ENCODE measurements at regions not wholly inside any gene's neighbourhood (a gene's known extent, or its start where the extent isn't known, plus 50 kb on each side); places are given as distances from the start of the nearest gene placed in this dataset.

DNA sequence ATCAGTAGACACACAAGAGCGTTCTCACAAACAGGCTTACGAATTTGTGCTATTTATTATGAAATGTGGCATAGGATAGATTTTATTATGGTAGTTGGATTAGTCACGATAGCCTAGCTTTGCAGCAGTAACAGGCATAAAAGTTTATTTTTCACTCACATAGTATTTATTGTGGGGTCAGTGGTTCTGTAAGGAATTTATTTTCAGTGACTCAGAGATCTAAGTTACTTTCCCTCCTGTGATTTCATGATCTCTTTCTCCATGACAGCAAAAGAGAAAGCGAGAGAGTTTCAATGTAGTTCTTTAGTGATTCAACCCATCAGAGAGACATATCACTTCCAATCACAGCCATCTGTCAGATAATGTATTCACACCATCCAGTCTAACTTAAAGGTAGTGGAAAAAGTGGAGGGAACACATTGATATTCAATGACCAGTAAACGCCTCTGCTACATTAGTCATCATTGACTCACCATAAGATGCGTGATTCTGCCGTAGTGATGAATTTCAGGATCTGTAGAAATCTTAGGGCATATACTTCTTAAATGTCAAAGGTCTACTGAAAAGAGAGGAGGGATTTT, 605.5 kb downstream of the HDGFL1 start:
- no peak for DNase-seq (ENCODE audit: extremely low spot score, unreplicated experiment)
- no peak overlapping the region for H3K4me3 Mint-ChIP-seq

DNA sequence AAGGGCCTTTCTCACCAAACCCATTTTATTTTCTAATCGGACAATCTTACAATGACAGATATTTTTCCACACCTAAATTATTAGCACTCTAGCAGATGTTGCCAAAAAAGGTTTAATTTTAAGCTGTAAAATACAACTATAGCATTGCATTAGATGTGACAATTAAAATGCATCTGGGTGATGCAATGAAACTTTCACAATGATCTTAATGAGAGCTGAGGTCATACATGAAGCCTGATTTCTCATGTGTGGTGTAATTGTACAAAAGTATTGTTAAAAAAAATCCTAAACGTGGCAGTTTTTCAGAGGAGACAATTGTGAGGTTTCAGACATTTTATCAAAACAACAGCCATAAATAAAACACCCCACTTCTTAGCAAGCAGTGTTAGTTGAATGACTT, 606.0 kb downstream of the HDGFL1 start:
- Mint-ChIP-seq H3K4me1 (ENCODE audit: unreplicated experiment) (peaks cover 32% of the 10 kb centered on the region), H3K9me3 (peaks cover 22% of the 10 kb centered on the region), H3K4me3 (no peak overlapping the region), H3K27ac (no peak overlapping the region), H3K27me3 (peaks cover 4% of the 10 kb centered on the region), H3K36me3 (peaks cover 2% of the 10 kb centered on the region)
- no peak for DNase-seq (ENCODE audit: extremely low spot score, unreplicated experiment)
- TF ChIP-seq, protein P1, sequence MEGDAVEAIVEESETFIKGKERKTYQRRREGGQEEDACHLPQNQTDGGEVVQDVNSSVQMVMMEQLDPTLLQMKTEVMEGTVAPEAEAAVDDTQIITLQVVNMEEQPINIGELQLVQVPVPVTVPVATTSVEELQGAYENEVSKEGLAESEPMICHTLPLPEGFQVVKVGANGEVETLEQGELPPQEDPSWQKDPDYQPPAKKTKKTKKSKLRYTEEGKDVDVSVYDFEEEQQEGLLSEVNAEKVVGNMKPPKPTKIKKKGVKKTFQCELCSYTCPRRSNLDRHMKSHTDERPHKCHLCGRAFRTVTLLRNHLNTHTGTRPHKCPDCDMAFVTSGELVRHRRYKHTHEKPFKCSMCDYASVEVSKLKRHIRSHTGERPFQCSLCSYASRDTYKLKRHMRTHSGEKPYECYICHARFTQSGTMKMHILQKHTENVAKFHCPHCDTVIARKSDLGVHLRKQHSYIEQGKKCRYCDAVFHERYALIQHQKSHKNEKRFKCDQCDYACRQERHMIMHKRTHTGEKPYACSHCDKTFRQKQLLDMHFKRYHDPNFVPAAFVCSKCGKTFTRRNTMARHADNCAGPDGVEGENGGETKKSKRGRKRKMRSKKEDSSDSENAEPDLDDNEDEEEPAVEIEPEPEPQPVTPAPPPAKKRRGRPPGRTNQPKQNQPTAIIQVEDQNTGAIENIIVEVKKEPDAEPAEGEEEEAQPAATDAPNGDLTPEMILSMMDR (conservative IDR thresholded peaks at IDR 0.05), result no peak

More for the DNA sequence above, 605.5 kb downstream of the HDGFL1 start:
- Mint-ChIP-seq H3K9me3 (peaks cover 22% of the 10 kb centered on the region), H3K36me3 (peaks cover 4% of the 10 kb centered on the region), H3K27ac (no peak overlapping the region), H3K27me3 (peaks cover 4% of the 10 kb centered on the region), H3K4me1 (ENCODE audit: unreplicated experiment) (peaks cover 32% of the 10 kb centered on the region)
- TF ChIP-seq, protein P1 (conservative IDR thresholded peaks at IDR 0.05), result no peak

DNA sequence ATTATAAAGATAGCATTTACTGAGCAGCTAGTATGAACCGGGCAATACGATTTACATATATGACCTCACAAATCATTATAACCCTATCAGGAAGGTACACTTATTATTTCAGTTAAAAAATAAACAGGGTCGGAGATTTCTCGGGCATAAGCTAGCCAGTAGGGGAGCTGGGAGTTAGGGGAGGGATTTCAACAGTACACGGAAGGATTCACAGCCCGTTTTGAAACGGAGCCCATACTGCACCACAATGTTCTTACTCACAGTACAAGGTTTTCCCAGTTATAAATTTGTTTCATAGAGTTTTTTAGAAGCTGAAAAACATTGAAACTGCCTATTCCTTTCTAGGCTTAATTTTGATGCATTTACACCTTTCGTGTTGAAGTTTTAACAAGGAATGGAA, 607.1 kb downstream of the HDGFL1 start:
- TF ChIP-seq, protein P1 (conservative IDR thresholded peaks at IDR 0.05), result no peak
- Mint-ChIP-seq H3K27me3 (peaks cover 4% of the 10 kb centered on the region), H3K36me3 (no peaks in the 10 kb centered on the region), H3K4me3 (no peak overlapping the region), H3K27ac (no peak overlapping the region), H3K9me3 (peaks cover 16% of the 10 kb centered on the region), H3K4me1 (ENCODE audit: unreplicated experiment) (peaks cover 36% of the 10 kb centered on the region)
- no peak for DNase-seq (ENCODE audit: extremely low spot score, unreplicated experiment)

DNA sequence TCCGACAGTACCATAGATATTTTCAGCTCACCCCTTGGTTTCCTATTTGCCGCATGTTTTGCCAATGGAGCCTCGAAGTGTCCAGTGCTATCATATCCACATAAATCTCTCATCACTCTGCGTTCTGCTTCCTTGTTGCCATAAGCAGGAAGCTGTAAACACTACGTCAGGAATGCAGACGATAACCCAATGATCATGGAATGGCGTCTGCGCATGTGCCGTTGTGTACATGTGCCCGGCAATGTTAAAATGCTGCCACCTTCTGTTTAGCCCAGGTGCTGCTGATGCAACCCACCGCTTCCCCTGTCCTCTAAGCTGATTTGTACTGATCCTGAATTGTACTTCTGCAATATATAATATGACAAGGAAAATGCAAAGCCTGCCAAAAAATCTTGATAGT, 607.5 kb downstream of the HDGFL1 start:
- H3K4me3 Mint-ChIP-seq, result no peak overlapping the region
- H3K4me1 Mint-ChIP-seq (ENCODE audit: unreplicated experiment), result peaks cover 39% of the 10 kb centered on the region
- peaks cover 15% of the 10 kb centered on the region for H3K9me3 Mint-ChIP-seq
- TF ChIP-seq, protein P1 (conservative IDR thresholded peaks at IDR 0.05), result peak; percentile 32
- no peak overlapping the region for H3K27ac Mint-ChIP-seq
- peaks cover 4% of the 10 kb centered on the region for H3K27me3 Mint-ChIP-seq
- no peaks in the 10 kb centered on the region for H3K36me3 Mint-ChIP-seq
- no peak for DNase-seq (ENCODE audit: extremely low spot score, unreplicated experiment)

DNA sequence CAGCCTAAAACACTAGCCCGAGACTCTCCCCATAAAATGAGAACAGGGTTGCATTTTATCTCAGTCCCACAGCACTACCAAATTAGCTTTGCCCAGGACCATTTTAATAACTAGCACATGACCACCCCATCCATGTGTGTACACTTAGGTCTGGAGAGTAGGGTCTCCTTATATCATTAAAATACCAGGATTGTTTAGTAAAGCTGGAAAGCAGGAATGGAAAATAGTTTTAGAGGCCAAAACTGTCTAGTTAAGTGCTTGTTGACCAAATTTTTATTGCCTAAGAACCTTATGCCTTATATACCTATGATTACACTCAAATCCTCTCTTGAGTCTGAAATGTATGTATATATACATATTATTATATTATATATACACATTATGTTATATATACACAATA, 608.4 kb downstream of the HDGFL1 start:
- TF ChIP-seq, protein P1 (conservative IDR thresholded peaks at IDR 0.05), result no peak
- Mint-ChIP-seq H3K9me3 (peaks cover 10% of the 10 kb centered on the region), H3K4me3 (no peak overlapping the region), H3K4me1 (ENCODE audit: unreplicated experiment) (peaks cover 39% of the 10 kb centered on the region), H3K27me3 (peaks cover 4% of the 10 kb centered on the region), H3K36me3 (no peaks in the 10 kb centered on the region), H3K27ac (no peak overlapping the region)
- no peak for DNase-seq (ENCODE audit: extremely low spot score, unreplicated experiment)

DNA sequence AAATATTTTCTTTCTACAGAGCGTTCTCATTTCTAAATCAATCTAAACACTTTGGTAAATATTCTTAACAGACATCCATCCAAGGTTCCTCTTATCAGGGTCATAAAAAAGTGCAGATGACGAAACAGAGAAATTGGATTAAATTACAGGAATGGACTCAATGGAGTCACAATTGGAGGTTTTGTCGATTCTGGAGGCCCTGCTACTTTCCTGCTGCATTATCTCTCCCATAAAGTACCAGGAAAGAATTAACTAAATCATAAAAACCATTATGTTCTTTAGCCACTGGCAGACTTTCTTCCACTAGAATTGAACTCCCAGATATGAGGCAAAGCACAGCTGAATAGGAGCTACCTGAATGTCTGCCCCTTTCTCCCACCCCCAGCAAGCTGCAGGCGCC, 610.6 kb downstream of the HDGFL1 start:
- Mint-ChIP-seq H3K27ac (peak overlapping the region; percentile 27), H3K36me3 (no peaks in the 10 kb centered on the region), H3K4me3 (no peak overlapping the region), H3K9me3 (peaks cover 14% of the 10 kb centered on the region), H3K27me3 (peaks cover 4% of the 10 kb centered on the region), H3K4me1 (ENCODE audit: unreplicated experiment) (peaks cover 34% of the 10 kb centered on the region)
- TF ChIP-seq, protein P1 (conservative IDR thresholded peaks at IDR 0.05), result no peak
- no peak for DNase-seq (ENCODE audit: extremely low spot score, unreplicated experiment)

Measured in type B pancreatic cell (in vitro differentiated cells).